ENCODE measurements at regions not wholly inside any gene's neighbourhood (a gene's known extent, or its start where the extent isn't known, plus 50 kb on each side); places are given as distances from the start of the nearest gene placed in this dataset.
"Not testable (repeated sequence)": the region's sequence is repeated elsewhere in the genome, so short reads cannot be mapped to it uniquely, and the experiment has no call there.

DNA sequence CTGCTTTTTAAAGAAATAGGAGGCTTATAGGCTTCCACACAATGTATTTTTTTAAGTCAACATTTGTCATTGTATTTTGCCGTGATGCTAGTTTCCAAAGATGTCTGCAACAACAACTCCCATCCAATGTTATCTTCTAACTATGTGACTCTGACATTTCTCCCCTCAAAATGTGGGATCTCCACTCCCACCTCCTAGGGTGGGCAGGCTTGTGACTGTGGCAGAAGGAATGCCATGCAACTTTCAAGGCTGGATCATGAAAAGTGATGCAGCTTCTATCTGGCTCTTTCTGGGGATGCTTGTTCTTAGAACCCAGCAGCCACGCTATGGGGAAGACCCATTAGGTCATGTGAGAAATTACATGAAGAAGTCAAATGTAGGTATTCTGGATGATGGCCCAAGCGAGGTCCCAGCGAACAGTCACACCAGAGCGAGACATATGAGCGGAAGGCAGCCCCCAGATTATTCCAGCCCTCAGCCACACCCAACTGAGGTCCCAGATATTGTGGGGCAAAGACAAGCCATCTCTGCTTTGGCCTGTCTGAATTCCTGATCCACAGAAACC lies 124.3 kb downstream of the BDH1 start:
- no peak for DNase-seq (ENCODE audit: extremely low read depth in 1 of 2, low read depth in 1 of 2)

- no peak for DNase-seq (ENCODE audit: extremely low read depth in 1 of 2, low read depth in 1 of 2)
Observed at GRCh38 chr3:197430934-197431333, 124.8 kb downstream of the BDH1 start.

GRCh38 chr3:197430502-197430901 lies 125.3 kb downstream of the BDH1 start:
- no peak for DNase-seq (ENCODE audit: extremely low read depth in 1 of 2, low read depth in 1 of 2)

GRCh38 chr3:197428952-197429351 lies 126.8 kb downstream of the BDH1 start:
- no peak for DNase-seq (ENCODE audit: extremely low read depth in 1 of 2, low read depth in 1 of 2)

DNA sequence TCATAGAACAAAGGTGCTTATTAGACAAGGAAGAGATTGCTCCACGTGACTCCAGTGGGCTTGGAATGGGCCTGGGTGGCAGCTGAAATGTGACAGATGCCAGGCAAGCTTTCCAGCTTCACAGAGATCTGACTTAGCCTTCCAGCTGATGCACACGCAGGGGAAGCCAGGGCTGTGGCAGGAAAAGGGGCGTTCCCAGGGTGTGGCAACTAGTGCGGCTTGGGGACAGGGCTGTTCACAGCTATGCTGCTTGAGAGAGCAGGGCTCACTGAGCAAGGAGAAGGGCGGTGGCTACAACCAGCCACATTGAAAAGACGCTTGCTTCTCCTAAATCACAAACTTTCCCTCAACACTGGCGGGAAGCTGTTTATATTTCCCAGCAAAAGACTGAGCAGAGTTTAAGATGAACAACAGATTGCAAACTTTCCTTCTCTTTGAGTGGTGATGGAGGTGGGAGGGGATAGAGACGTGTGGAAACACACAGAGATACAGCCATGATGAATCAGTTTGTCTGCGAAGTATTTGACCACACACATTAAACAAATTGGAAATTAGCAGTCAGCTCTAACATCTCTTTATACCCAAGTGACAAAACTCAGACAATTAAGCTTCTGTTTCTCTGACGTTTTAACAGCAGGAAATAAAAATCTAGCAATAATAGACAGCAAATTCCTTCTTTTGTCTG lies 127.5 kb downstream of the BDH1 start:
- peak; percentile 47 to 69 for DNase-seq (ENCODE audit: extremely low read depth in 1 of 2, low read depth in 1 of 2)

- no peak for DNase-seq (ENCODE audit: extremely low read depth in 1 of 2, low read depth in 1 of 2)
Observed at GRCh38 chr3:197427021-197427420, 128.6 kb upstream of the DLG1 start.

- DNase-seq (ENCODE audit: extremely low read depth in 1 of 2, low read depth in 1 of 2) = no peak
Observed at GRCh38 chr3:197426121-197426566, 127.7 kb upstream of the DLG1 start.

- DNase-seq (ENCODE audit: extremely low read depth in 1 of 2, low read depth in 1 of 2) = no peak
Observed at GRCh38 chr3:197425485-197426120, 127.2 kb upstream of the DLG1 start.

DNA sequence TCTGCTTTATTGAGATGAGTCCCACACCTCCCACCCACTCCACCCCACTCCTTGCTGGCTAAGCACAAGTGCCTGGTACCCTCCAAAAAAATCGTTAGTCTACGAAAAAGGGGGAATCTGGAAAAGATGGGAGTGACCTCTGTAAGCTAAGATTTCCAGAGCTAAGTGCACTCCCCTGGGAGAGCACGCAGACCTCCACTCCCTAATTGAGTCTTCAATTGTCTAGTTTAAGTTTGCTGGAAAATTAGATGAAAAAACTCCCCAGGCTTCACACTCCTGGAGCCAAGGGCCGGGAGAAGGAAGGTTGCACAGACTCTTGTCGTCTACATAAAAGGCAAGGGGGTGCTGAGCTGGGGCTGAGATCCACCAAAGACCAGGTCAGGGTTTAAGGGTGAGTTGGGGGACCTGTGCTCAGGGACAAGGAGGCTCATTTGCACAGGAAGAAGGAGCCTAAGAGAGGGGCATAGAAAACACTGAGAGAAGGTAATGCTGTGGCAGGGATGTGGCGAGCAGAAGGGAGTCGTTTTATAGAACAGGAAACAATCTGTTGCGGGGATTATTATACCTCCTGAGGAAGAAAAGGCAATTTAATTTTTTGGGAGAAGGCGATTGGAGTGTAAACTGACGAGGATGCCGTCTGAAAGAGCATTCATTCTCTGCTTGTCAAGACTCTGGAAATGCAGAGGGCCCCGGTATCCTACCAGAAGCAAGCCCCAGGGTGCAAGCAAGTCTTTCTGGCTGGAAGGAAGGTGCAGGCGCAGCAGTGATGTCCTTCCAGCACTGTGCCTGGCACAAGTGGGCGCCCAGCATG lies 126.5 kb upstream of the DLG1 start:
- no peak for DNase-seq (ENCODE audit: extremely low read depth in 1 of 2, low read depth in 1 of 2)

DNA sequence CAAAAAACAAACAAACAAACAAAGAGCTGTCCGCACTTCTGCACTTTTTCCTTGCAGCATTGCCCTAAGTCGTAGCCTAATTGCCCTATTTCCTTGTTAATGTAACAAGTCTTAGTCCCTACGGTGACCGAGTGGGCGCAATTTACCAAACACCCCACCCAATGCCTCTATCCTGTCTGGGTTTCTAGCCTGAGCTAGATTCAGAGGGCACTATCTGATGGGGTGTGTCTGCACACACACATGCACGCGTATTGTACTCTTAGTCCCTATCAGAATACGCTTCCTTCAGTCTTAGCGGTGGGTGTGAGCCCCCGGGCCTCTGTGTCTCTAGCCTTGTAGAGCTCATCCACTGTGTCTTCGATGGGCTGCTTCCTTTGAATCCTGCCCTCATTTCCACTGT lies 125.9 kb upstream of the DLG1 start:
- DNase-seq (ENCODE audit: extremely low read depth in 1 of 2, low read depth in 1 of 2) = no peak

DNA sequence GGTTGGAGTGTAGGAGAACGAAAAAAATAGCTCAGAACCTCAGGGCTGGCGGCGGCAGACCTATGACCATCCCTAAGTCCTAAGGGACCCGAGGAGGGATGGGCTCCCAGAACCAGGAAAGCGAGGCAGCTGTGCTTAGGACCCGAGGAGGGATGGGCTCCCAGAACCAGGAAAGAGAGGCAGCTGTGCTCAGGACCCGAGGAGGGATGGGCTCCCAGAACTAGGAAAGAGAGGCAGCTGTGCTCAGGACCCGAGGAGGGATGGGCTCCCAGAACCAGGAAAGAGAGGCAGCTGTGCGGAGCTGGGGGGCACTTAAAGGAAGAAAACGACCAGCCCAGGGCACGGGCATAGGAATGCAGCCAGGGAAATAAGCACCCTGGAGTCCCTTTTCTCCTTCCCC lies 125.0 kb upstream of the DLG1 start:
- no peak for DNase-seq (ENCODE audit: extremely low read depth in 1 of 2, low read depth in 1 of 2)

GRCh38 chr3:197422506-197422905 lies 124.1 kb upstream of the DLG1 start:
- DNase-seq (ENCODE audit: extremely low read depth in 1 of 2, low read depth in 1 of 2) = no peak

GRCh38 chr3:197421021-197421420 lies 122.6 kb upstream of the DLG1 start:
- DNase-seq (ENCODE audit: extremely low read depth in 1 of 2, low read depth in 1 of 2) = no peak

- no peak for DNase-seq (ENCODE audit: extremely low read depth in 1 of 2, low read depth in 1 of 2)
Observed at GRCh38 chr3:197420566-197420965, 122.2 kb upstream of the DLG1 start.

GRCh38 chr3:197420115-197420514 lies 121.7 kb upstream of the DLG1 start:
- no peak for DNase-seq (ENCODE audit: extremely low read depth in 1 of 2, low read depth in 1 of 2)

- DNase-seq (ENCODE audit: extremely low read depth in 1 of 2, low read depth in 1 of 2) = no peak
Observed at GRCh38 chr3:197419696-197420095, 121.3 kb upstream of the DLG1 start.

GRCh38 chr3:197417911-197418618 lies 119.7 kb upstream of the DLG1 start:
- DNase-seq (ENCODE audit: extremely low read depth in 1 of 2, low read depth in 1 of 2) = no peak

DNA sequence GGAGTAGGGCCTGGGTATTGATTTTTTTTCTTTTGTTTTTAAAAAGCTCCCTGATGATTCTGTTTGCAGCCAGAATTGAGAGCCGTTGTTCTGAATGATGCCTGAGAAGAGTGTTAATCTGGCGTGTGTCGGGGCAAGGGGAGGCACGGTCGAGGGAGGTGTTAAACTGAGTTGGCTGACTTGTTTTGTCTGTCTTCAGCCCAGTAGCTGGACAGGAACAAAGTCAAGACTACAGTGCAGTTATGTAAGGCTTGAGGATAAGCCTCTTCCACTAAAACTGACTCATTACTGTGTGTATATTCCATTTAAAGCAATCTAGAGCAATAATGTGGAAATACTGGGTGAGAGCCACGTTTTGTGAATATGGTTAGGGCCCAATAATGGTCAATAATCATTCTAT lies 119.0 kb upstream of the DLG1 start:
- no peak for DNase-seq (ENCODE audit: extremely low read depth in 1 of 2, low read depth in 1 of 2)

DNA sequence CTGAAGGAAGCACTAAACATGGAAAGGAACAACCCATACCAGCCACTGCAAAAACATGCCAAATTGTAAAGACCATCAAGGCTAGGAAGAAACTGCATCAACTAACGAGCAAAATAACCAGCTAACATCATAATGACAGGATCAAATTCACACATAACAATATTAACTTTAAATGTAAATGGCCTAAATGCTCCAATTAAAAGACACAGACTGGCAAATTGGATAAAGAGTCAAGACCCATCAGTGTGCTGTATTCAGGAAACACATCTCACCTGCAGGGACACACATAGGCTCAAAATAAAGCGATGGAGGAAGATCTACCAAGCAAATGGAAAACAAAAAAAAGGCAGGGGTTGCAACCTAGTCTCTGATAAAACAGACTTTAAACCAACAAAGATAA lies 113.5 kb upstream of the DLG1 start:
- DNase-seq (ENCODE audit: extremely low read depth in 1 of 2, low read depth in 1 of 2) = not testable (repeated sequence)

GRCh38 chr3:197410170-197410569 lies 111.8 kb upstream of the DLG1 start:
- DNase-seq (ENCODE audit: extremely low read depth in 1 of 2, low read depth in 1 of 2) = not testable (repeated sequence)

All from stimulated activated CD8-positive, alpha-beta memory T cell treated with anti-CD3 and anti-CD28 coated beads, Interleukin-7, amount 100 ng/mL, for 48 hours (primary cell).